ENCODE measurements at regions not wholly inside any gene's neighbourhood (a gene's known extent, or its start where the extent isn't known, plus 50 kb on each side); places are given as distances from the start of the nearest gene placed in this dataset.

DNA sequence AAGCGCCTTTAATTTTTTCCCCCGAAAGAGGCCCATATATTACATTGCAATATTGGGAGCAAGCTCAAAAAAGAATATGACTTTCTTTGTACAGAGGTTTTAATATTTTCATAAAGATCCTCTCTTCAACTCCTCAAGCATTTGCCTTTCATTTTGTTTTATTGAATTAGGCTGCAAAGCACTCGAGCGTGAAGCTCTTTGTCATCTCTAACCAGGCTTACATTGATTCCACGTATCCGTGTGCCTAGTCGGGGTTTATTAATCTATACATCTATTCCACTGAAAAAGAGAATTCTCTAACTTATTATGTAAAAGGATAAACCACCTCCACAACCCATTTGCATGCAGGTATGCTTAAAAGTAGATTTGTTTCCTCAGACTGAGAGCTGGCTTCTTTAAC is 234.8 kb upstream of the TMPO start:
- no peak for DNase-seq (ENCODE audit: low spot score)

DNA sequence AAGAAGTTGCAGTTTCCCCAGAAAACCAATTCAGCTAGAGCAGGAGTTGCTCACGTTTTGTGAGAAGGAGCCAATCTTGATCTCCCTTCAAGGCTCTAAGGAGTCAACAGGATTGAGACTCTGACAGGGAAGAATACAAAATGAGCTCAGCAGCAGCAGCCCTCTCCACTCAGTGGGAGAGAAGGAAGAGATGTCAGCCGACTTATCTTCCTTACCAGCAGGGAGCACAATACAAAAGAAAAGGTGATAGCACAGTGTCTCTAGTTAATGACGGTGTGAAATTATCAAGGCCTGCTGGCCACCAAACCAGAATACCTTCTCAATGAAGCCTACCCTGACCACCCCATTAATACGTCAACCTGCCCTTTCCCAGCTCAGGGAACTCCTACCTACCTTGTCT is 223.6 kb upstream of the TMPO start:
- no peak for DNase-seq (ENCODE audit: low spot score)

DNA sequence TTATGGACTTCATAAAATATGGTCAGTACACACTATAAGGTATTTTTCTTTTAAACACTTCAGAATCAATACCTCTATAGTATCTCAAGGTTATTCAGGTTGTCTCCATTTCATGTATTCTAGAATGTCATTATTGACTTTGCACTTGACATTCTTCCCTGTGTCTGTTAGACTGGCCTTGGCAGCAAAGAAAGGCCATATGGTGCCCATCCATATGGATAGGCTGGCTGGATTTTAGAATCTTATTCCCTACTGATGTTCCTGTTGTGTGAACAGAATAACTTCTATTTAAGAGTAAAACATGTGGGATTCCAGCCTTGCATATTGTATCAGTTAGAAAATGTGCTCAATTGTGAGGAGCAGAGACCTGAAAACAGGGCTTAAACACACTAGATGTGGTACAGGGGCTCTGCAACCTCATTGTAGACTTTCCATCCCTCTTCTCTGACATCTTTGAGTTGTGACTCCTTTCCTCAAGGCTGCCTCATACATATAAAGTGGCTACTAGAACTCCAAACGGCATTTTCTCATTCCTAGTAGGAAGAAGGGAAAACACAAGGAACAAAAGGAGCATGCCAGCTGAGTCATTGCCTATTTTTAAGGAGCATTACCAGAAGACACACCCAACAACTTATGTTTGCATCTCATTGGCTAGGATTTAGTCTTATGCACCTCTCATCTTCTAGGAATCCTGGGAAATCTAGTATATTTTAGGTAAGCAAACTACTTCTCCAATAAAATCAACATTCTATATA is 221.2 kb upstream of the TMPO start:
- DNase-seq (ENCODE audit: low spot score), result no peak

DNA sequence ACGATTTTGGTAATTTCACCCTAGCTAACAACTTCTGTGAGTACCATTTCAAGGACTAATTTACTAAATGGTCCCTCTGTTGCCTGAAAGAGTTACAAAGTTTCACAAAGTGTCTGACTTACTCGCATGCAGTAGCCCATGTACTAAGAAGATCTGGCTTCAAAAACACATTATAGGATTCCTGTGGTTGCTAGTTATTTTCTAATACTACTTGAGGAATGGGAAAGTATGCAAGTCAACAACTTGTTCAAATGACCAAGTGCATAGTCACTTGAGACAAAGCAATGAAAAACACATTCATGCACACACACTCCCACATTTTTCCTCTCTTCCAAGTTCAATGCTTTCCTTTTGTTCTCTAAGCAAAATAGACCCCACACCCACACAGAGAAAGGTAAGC is 219.7 kb upstream of the TMPO start:
- DNase-seq (ENCODE audit: low spot score), result no peak

DNA sequence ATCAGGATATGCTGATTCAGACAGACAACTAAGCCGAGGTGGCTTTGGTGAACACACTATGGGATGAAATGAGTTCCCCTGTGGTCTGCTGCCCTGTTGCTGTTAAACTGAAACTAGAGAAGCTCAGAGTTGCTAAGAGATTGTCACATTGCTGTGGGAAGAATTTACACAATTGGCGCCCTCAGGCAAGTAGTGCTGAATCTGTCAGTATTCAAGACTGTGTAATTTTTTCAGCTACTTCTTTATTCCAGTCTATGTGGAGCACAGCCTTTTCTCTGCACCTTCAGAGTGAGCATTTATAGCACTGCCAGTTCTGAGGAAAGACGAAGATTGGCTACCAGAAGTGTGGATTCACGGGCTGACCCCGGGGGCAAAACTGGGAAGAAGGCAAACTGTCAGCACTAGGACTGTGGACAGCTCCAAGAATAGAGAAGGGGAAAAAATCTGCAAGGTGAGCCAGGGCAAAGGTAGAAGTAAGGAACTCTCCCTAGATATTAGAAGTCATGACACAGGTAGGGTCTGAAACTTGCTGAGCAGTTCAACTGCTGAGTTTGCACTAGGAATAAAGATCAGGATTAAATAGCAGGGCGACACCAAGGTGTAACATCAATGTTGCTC is 218.8 kb upstream of the TMPO start:
- no peak for DNase-seq (ENCODE audit: low spot score)

DNA sequence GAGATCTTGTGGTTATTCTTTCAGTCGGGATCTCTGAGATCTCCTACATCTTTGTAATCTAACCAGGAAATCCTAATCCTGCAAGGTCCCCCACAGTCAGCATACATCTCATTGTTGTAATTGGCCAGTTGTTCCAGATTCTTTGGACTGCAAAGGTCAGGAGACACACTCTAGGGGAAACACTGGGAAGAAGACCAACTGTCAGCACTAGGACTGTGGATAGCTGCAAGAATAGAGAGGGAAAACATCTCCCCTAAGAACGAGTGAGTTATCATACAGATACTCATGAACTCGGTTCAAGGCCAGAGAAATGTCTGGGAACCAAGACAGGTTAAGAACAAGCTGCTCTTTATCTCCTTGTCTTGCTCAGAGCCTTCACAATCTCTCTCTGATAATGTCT is 217.9 kb upstream of the TMPO start:
- no peak for DNase-seq (ENCODE audit: low spot score)

DNA sequence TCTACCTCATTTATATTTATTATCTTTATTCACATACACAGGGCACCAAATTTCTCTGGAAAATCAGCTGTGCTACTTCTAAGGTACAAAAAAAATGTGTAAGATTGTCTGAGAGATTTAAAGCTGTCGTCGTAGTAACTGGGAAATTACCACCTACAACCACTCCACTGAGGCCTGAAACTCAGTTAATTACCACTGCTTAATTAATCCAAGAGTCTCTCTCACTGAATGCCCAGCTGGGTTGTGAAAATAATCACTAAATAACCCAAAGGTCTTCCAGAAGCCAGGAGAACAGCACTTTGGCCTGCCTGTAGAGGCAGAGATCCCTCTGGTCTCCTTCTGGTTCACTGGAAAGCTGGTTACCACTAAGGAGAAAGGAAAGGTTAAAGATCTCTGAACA is 207.2 kb upstream of the TMPO start:
- DNase-seq (ENCODE audit: low spot score), result no peak

DNA sequence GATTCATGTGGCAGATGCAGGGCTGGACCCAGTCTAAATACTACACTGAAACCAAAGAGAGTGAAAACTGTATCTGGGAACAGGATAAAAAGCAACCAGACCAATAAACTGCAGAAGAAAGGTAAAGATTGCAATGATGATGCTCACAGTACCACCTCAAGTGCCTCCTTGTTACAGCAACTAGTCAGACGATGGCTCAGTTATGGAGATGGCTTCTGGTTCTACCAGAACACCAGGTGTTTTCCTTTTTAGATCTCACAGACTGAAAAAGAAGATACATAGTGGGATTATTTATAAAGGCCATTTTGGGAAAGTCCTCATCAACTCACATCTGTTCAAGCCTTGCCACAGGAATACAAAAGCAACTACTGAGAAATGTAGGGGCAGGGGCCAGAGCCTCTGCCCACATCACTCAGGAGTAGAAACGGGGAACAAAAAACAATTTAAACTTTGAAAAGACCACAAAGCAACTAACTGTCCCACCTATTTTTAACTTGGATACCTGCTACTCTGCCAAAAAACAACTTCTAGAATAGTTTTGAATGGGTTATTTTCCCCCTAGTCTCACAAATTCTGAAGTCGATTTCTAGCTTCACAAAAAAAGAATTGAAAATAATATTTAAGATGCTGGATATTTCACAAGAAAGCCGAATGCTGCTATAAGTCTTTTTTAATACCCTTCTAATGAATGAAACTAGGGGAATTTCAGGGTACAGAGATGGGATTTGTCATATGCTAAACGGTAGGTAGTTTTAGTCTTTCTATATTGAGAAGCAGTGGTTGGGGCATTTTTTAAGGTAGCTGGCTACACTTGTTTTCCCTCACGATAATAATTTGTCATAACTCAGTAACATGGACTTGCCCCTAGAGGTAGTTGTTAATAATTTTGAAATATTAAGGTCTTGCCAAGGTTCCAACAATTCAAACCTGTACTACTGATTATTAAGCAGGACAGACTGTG is 197.2 kb upstream of the TMPO start:
- no peak for DNase-seq (ENCODE audit: low spot score)

DNA sequence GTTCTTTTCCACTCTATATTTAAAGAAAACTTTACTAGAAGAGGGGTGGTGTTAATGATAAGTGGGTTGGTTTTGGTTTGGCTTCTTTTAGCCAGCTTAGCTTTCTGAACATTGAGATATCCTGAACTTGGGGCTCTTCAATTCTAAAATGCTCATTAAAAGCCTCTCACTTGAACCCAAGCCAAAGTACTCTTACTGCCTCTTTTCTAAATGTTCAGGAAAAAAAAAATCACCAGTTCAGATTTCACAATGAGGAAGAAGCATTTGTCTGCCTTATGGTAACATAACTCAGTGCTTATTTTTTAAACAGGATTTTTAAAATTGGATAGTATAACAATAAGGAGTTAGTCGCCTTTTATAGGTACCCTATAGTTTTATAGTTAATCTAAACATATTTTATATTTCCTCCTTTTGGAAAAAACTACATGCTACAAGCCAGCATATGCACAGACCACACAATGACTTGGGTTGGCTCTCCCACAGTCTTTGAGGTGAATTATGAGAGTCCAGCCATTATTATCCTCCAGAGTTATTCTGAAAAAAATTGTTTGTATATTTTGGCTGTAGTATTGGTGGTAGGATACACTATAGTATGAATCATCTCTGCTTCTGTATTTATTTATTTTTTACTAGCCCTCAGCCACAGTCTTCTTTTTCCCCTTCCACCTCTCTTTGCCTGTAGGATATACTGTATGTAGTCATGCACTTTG is 195.5 kb upstream of the TMPO start:
- no peak for DNase-seq (ENCODE audit: low spot score)

DNA sequence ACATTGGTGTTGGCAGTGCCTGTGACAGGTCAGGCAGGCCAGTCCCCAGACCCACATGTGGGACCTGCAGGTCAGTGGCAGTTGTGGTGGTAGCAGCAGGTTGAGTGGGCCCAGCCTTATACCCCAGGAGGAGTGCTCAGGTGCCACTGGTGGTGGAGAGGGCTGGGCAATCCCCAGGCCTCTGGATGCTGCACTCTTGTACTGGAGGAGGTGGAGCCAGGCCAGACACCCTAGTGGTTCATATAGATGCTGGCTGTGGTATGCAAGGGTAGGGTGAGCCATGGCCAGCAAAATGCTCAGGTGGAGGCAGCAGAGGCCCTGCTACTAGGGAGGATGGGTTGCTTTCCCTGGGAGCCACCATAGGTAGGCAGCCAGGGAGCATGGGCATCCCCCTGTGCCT is 190.4 kb upstream of the TMPO start:
- DNase-seq (ENCODE audit: low spot score), result no peak

DNA sequence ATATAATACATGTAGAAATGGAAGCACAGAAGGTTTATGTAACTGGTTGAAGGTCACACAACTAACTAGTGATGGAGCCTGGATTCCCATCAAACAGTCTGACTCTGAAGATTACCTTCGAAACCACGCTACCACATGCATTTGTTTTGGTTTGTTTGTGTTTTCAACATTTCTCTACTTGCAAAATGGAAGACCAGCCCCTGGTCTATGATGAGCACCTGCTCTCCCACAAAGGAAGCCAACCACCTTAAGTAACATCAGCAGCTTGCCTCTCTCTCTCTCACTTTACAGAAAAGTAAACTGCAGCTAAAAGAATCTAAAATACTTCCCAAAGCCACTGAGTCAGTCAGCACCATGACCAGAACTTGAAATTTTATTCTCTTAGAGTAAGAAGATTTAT is 186.9 kb upstream of the TMPO start:
- no peak for DNase-seq (ENCODE audit: low spot score)

DNA sequence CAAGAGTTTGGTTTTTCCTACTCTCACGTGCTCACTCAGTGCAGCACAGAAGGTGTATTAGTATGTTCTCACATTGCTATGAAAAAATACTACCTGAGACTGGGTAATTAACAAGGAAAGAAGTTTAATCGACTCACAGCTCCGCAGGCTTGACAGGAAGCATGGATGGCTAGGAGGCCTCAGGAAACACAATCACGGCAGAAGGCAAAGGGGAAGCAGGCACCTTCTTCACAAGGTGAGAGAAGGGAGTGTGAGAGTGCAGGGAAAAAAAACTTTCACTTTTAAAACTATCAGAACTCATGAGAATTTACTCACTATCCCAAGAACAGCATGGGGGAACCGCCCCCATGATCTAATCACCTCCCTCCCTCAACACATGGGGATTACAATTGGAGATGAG is 185.8 kb upstream of the TMPO start:
- no peak for DNase-seq (ENCODE audit: low spot score)

DNA sequence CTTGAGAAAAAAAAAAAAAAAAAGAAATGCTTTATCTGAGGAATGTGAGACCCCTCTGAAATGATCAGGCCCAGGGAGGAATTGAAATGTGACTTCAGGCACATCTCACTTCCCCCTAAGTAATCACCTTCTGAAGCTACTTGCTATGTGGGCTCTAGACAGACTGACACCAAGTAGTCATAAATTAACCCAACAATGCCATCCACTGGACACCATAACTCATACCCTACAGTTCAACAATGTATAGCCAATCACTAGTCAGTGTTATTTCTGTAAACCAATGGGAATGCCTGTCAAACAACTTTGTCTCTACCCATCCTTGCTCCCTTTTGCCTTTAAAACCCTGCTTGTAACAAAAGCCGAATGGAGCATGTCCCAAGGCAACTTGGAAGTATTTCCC is 182.7 kb upstream of the TMPO start:
- no peak for DNase-seq (ENCODE audit: low spot score)

DNA sequence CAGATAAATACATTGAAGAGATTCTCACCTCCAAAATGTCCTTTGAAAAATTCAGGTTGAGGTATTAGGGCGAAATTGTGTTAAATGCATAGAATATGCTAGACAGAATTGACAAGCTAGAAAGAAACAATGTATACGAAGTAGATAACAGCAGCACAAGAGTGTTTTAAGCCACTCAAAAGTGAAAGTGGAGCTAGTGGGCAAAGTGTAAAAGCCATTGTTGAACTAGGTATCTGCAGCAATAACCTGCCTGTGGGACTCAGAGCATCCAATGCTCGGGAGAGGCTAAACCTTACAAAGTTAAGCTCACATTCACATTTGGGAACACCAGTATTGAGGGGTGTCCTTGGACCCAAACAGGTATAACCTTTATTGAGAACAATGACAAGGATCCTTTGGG is 180.6 kb upstream of the TMPO start:
- no peak for DNase-seq (ENCODE audit: low spot score)

DNA sequence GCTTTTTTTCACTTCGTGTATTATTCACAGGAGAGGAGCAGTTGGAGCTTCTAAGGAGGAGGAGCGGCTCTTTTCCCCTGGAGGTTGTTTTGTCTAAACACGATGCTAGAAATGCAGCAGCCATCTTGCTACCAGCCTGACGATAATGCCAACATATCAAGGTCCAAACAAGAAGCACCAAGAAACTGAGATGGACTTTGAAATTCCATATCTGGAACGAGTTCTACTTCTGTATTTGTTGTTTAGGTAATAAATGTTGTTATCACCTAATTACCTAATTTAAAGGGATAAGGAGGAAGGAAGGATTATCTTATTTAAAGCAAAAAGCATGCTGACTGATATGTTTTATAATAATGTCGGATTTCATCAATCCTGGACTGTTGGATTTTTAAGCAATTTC is 174.4 kb upstream of the TMPO start:
- DNase-seq (ENCODE audit: low spot score), result no peak

DNA sequence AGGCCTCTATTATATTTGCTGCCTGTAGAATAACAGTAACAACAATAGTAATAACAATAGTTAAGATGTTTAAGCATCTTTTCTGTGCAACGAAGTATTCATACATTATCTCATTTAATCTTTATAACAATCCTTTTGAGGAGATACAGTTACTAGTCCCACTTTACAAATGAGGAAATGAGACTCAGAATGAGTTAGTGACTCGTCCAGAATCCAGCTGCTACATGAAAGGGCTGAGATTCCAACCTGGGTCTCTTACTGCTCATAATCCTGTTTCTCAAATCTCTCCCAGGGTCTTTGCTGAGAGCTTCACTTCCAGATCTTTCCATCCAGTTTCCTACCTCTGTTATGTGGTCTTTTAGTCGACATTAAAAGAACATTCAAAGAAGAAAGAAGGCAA is 173.7 kb upstream of the TMPO start:
- no peak for DNase-seq (ENCODE audit: low spot score)

DNA sequence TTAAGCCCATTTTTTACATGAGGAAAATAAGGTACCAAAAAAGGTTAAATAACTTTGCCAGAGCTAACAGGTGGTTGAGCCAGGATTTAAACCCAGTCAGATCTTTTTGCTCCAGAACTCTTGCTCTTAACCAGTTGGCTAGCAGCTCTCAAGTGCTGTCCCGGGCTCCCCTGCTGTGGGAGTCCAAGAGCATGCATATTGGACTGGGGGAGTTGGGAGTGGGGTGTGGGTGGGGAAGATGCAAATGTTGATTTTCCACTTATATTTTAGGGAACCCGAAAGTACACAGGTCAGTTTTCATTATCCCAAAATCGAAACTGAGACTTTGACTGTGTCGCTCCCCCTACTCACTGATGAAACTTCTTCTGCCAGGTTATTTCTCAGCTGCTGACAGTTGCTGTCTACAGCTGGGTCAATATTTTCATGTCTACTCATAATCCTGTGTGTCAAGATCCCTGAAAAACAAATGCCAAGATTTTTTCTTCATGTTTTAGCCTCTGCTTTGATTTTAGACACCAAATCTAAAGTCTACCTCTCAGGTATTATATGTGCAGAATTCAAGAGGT is 172.3 kb upstream of the TMPO start:
- no peak for DNase-seq (ENCODE audit: low spot score)

DNA sequence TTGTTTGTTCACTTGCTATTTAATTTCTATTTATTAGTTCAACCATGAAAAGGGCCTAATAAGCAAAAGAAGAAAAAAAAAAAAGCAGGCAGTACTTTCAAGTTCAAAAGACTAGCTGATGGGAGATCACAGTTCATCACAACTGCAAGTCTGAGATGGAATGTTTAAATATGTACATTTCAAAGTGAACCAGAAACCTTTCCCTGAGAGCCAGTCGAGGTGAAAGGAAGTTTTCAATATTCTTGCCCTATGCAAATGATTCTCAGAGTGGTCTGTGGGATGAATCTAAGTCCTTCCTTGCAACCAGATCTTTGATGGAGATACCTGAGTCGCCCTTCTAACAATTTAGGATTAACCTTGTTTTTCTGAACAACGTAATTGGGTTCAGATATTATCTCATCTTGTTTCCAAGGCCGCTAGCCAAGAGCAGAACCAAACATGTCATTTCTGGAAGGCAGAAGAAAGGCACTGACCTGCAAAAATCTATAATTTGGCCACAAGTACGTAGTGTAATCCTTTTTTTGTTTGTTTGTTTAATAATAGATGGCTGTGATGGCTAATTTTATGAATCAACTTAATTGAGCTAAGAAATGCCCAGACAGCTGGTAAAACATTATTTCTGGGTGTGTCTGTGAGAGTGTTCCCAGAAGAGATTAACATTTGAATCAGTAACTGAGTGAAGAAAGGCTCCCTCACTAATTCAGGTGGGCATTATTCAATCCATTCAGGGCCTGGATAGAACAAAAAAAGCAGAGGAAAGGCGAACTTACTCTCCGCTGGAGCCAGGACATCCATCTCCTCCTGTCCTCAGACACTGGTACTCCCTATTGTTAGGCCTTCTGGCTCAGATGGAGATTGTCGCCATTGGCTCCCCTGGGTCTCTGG is 171.1 kb upstream of the TMPO start:
- DNase-seq (ENCODE audit: low spot score), result no peak

DNA sequence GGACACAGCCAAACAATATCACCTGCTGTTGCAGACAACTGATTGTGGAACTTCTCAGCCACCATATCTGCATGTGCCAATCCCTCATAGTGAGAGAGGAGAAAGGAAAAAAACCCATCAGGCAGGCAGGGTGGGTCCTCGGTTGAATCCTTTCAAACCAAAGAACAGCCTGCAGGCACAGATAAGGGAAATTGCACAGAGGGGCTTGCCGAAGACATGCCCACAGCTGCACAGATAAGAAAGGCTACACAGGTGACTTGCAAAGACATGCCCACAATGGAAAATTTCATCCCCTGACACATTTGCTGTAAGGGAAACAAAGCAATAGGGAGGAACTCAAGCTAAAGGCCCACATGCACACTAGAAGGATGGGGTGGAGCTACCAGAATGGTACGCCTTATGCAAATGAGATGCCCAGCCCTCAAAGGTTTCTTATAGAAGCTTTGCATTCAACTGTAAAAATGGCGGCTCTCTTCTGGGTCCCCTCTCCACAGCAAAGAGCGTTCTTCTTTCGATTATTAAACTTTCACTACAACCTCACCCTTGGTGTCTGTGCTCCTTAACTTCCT is 170.0 kb upstream of the TMPO start:
- DNase-seq (ENCODE audit: low spot score), result no peak

DNA sequence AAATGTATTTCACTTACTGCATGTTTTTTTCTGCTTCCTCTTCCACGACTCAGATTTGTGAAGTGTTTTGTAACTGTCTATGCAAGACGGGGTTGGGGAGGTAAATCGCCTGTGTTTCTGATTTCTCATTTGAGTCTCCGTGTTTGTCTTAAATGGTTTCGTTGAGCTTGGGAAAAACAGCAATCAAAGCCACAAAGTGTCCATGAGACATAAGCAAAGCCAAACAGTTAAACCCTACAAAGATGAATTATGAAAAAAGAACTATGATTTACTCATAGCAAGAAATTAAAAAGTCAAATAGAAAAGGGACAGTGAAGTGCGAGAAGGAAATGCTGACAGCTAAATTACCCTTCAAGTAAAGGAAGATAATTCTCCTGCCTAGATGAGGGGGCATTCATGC is 164.3 kb upstream of the TMPO start:
- DNase-seq (ENCODE audit: low spot score), result no peak

DNA sequence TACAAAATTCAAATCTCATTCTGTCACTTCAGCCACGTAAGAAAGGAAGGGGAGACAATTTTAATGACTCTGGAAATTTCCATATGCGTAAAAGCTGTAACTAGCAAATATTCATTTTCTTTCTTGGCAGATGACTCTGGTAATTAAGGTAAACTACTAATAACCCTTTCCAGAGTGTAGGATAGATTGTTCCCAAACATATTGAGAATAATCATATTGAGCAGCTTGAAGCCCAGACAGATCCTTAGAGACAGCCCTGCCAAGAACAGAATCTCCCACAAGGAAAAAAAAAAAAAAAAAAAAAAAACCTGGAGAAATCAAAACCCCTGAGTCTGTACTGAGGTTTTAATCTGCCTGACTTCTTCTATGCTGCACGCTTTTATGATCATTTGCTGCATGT is 163.6 kb upstream of the TMPO start:
- DNase-seq (ENCODE audit: low spot score), result no peak
